Tibial artery (tissue), 4 donors: ENCODE measurements at regions not wholly inside any gene's neighbourhood (a gene's known extent, or its start where the extent isn't known, plus 50 kb on each side); places are given as distances from the start of the nearest gene placed in this dataset.
"Not testable (repeated sequence)": the region's sequence is repeated elsewhere in the genome, so short reads cannot be mapped to it uniquely, and the experiment has no call there.

Experiments
- DNase-seq, 2 donors: peaks; one replicate each; pipeline ENCODE4 v3.0.0-alpha.2; 2019
- H3K27ac ChIP-seq, 2 donors: fragments of 200-600 bp; sonication (generic) in 1 of 2; 1 replicate in 1 of 2; 2 replicates in 1 of 2; pipeline ENCODE4 v1.5.1; 2018 to 2019; ENCODE audit warnings: mild to moderate bottlenecking in 1 of 2
- H3K27me3 ChIP-seq, 2 donors: fragments of 200-600 bp; sonication (generic) in 1 of 2; one replicate each; pipeline versions ENCODE4 v1.5.1 to v1.6.0; 2016 to 2019
- H3K36me3 ChIP-seq, 3 donors: fragments of 200-600 bp; sonication (generic) in 2 of 3; one replicate each; pipeline ENCODE4 v1.5.1; 2016 to 2019; ENCODE audit warnings: mild to moderate bottlenecking in 2 of 3
- H3K4me1 ChIP-seq, 4 donors: fragments of 200-600 bp; sonication (generic) in 2 of 4; 1 replicate in 3 of 4; 2 replicates in 1 of 4; pipeline ENCODE4 v1.5.1; 2016 to 2019
- H3K4me3 ChIP-seq, 2 donors: fragments of 200-600 bp; sonication (generic) in 1 of 2; 1 replicate in 1 of 2; 2 replicates in 1 of 2; pipeline ENCODE4 v1.5.1; 2018 to 2019; ENCODE audit warnings: mild to moderate bottlenecking in 2 of 2
- H3K9me3 ChIP-seq, 3 donors: fragments of 200-600 bp; sonication (generic) in 1 of 3; one replicate each; pipeline ENCODE4 v1.5.1; 2016 to 2019
- CTCF ChIP-seq, 2 experiments: fragments of 200-600 bp in 1 of 2; fragments of 450-650 bp in 1 of 2; IDR thresholded peaks; one replicate each; pipeline ENCODE4 v1.5.1; 2017 to 2019; ENCODE audit warnings: antibody characterized with exemption in 2 of 2, mild to moderate bottlenecking in 1 of 2, moderate library complexity in 1 of 2
- intact Hi-C: fragments of 100-400 bp; cut with DNase I; formaldehyde crosslinking; loops from one replicate; pipeline ENCODE4 v1.15.0; 2023; ENCODE audit warnings: low total_unique reads

- H3K4me1 ChIP-seq: no peaks in the 10 kb centered on the region
- intact Hi-C loops: no loop called here
- TF ChIP-seq CTCF (IDR thresholded peaks at IDR 0.05): no peak
These were observed 104.1 kb upstream of the DPP6 start for GRCh38 chr7:153948060-153948459.

DNA sequence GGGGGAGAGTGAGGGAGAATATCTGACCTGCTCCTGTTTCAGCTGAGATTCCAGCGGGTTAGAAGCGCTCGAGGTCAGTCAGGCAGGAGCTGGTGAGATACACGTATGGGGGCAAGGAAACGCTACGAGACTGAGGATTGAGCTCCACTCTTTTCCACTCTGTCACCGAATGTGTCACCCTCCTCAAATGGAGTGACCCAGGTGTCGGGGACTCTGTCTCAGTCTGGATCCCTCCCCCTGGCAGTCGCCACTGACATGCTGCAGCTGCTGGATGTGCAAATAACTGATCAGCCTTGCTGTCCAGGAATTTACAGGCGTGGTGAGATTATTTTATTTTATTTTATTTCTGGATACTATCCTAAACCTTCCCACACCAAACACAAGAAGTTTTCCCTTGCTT, 100.9 kb upstream of the DPP6 start:
- Histone ChIP-seq H3K27me3 (no peaks in the 10 kb centered on the region), H3K27ac (no peak overlapping the region), H3K9me3 (no peaks in the 10 kb centered on the region), H3K4me3 (no peak overlapping the region), H3K36me3 (no peaks in the 10 kb centered on the region), H3K4me1 (no peaks in the 10 kb centered on the region)
- no peak for TF ChIP-seq CTCF (IDR thresholded peaks at IDR 0.05)
- DNase-seq: no peak
- intact Hi-C loops: no loop called here

More at GRCh38 chr7:153948060-153948459, 104.1 kb upstream of the DPP6 start:
- H3K4me3 ChIP-seq: no peak overlapping the region
- no peaks in the 10 kb centered on the region for H3K27me3 ChIP-seq
- no peak overlapping the region for H3K27ac ChIP-seq
- no peaks in the 10 kb centered on the region for H3K36me3 ChIP-seq
- no peak for DNase-seq
- H3K9me3 ChIP-seq: no peaks in the 10 kb centered on the region

- DNase-seq: no peak
- Histone ChIP-seq H3K27ac (no peak overlapping the region), H3K4me1 (no peaks in the 10 kb centered on the region), H3K27me3 (no peaks in the 10 kb centered on the region), H3K4me3 (no peak overlapping the region), H3K9me3 (no peaks in the 10 kb centered on the region), H3K36me3 (no peaks in the 10 kb centered on the region)
- intact Hi-C loops: no loop called here
- TF ChIP-seq CTCF (IDR thresholded peaks at IDR 0.05): no peak
These were observed 97.7 kb upstream of the DPP6 start for GRCh38 chr7:153954477-153954876.

- H3K4me3 ChIP-seq, H3K27ac ChIP-seq, H3K9me3 ChIP-seq, DNase-seq, intact Hi-C loops, H3K4me1 ChIP-seq, H3K27me3 ChIP-seq, H3K36me3 ChIP-seq: not testable (repeated sequence)
These were observed 94.5 kb upstream of the DPP6 start for GRCh38 chr7:153957677-153958076.

DNA sequence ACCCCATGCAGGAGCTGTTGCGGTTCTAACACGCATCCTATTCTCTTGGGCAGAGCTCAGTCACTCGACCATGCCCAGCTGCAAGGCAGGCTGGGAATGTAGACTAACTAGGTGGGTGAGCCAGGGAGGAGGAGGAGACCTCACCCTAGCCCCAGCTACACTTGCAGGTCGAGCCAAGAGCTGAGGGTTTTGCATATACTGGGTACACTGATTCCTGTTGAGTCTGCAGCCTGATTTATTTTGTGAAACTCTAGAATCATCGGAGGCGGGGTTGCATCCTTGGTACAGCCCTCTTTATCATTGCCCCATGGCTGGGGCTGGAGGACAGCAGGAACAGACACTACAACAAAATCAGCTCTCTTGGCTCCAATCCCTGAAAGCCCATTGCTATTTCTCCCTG, 93.8 kb upstream of the DPP6 start:
- H3K9me3 ChIP-seq, H3K27me3 ChIP-seq, H3K27ac ChIP-seq, H3K4me3 ChIP-seq, DNase-seq, H3K36me3 ChIP-seq, H3K4me1 ChIP-seq, intact Hi-C loops: not testable (repeated sequence)

DNA sequence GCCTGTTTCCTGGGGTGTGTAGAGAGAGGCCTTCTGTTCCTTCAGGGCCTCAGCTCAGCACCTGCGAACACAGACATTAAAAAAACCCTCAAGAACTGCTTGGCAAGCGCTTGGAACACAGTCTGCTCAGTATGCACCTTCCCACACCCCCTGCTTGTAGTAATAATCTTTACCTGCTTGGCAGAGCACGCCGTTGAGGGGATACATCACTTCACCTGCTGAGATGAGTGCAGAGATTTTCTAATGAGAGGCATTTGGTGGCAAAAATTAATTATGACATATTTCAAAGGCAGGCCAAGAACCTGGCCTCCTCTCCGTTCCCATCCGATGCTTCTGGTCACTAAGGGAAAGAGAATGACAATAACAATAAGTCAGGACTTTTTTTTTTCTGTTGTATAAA, 93.4 kb upstream of the DPP6 start:
- H3K27ac ChIP-seq, intact Hi-C loops, H3K27me3 ChIP-seq, H3K9me3 ChIP-seq, DNase-seq, H3K4me3 ChIP-seq, H3K36me3 ChIP-seq, H3K4me1 ChIP-seq: not testable (repeated sequence)

GRCh38 chr7:153964481-153965112, 87.6 kb upstream of the DPP6 start:
- H3K27ac ChIP-seq, H3K4me1 ChIP-seq, intact Hi-C loops, H3K9me3 ChIP-seq, DNase-seq, H3K4me3 ChIP-seq, H3K36me3 ChIP-seq, H3K27me3 ChIP-seq: not testable (repeated sequence)

DNA sequence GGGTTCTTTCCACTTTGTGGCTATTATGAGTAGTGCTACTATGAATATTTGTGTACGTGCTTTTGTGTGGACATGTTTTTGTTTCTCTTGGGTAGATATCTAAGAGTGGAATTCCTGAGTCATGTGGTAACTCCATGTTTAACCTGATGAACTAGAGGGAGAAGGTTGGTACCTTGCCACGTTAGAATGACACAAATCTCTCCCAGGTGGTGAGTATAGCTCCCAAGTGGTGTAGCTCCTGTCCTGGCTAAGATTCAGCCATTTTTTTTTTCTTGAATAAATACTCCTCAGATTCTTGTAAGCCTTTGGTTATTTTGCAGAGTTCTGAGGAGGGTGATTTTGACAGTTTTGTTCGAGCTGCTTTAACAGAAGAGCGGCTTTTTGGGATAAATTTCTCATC, 83.2 kb upstream of the DPP6 start:
- H3K27ac ChIP-seq, H3K4me3 ChIP-seq, H3K27me3 ChIP-seq, H3K36me3 ChIP-seq, DNase-seq, intact Hi-C loops, H3K9me3 ChIP-seq, H3K4me1 ChIP-seq: not testable (repeated sequence)

DNA sequence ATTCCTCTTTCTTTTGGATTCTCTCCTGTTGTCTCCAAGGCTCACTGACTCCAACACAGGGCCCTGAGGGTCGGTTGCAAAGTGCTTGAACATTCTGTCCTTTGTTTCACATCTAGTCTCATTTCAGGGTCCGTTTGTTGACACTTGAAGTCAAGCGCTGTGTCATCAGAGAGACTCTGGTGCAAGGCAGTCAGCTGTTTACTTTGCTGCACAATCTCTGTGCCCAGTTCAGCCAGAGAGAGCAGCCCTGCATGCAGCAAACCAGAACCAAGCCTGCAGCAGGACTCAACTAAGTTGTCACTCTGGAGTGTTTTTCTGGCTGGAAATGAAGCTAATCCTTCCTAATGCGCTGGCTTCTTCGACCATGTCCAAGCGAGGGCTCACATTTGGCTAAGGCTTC, 77.6 kb upstream of the DPP6 start:
- H3K9me3 ChIP-seq, H3K27ac ChIP-seq, H3K4me3 ChIP-seq, DNase-seq, H3K36me3 ChIP-seq, H3K4me1 ChIP-seq, H3K27me3 ChIP-seq, intact Hi-C loops: not testable (repeated sequence)

GRCh38 chr7:153976745-153977144, 75.5 kb upstream of the DPP6 start:
- H3K9me3 ChIP-seq, H3K36me3 ChIP-seq, intact Hi-C loops, H3K4me1 ChIP-seq, H3K4me3 ChIP-seq, DNase-seq, H3K27me3 ChIP-seq, H3K27ac ChIP-seq: not testable (repeated sequence)

GRCh38 chr7:153983186-153983585, 69.0 kb upstream of the DPP6 start:
- DNase-seq, H3K36me3 ChIP-seq, H3K9me3 ChIP-seq, H3K4me1 ChIP-seq, H3K4me3 ChIP-seq, H3K27ac ChIP-seq, intact Hi-C loops, H3K27me3 ChIP-seq: not testable (repeated sequence)

DNA sequence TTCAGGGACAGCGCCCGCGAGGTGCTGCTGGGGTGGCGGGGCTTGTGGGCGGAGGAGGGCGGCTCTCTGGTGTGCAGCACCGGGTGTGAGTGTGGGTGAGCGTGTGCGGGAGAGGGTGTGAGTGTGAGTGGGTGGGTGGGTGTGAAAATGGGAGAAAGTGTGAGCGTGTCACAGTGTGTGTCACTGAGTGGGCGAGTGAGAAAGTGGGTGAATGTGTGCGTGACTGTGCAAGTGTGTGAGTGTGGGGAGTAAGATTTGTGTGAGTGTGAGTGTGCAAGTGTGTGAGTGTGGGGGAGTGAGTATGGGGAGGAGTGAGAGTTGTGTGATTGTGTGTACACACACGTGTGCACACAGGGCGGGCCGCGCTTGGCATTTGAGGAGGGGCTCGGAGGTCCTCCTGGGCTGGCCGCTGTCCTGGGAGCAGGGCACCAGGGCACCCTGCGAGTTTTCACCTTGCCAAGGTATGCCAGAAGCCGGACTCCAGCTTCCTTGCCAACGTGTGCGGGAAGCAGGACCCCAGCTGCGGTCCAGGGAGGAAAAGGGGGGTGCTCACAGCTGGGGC, 63.1 kb upstream of the DPP6 start:
- H3K4me1 ChIP-seq, H3K4me3 ChIP-seq, intact Hi-C loops, H3K36me3 ChIP-seq, H3K27ac ChIP-seq, DNase-seq, H3K27me3 ChIP-seq, H3K9me3 ChIP-seq: not testable (repeated sequence)
